Psoas muscle (tissue), 7 donors: ENCODE measurements at regions not wholly inside any gene's neighbourhood (a gene's known extent, or its start where the extent isn't known, plus 50 kb on each side); places are given as distances from the start of the nearest gene placed in this dataset.

Experiments used
- ATAC-seq, 4 donors: fragments of 200-7000 bp; cut with Tn5 transposase; one replicate each; pipeline ENCODE4 v1.9.1; 2020; ENCODE audit warnings: moderate library complexity in 3 of 4, mild to moderate bottlenecking in 2 of 4
- DNase-seq, 2 donors: peaks; one replicate each; pipeline ENCODE4 v3.0.0-alpha.2; 2020
- H3K27ac ChIP-seq: fragments of 200-600 bp; one replicate; pipeline ENCODE4 v1.8.0; 2022
- H3K27me3 ChIP-seq, 3 donors: fragments of 200-600 bp in 1 of 3; one replicate each; pipeline versions ENCODE4 v1.6.1 to v1.8.0; 2013 to 2022; ENCODE audit warnings: low read length in 2 of 3, mild to moderate bottlenecking in 2 of 3, moderate library complexity in 1 of 3; ENCODE audit not compliant: insufficient read depth in 3 of 3
- H3K36me3 ChIP-seq, 2 donors: fragments of 200-600 bp in 1 of 2; one replicate each; pipeline versions ENCODE4 v1.6.1 to v1.8.0; 2013 to 2022; ENCODE audit warnings: low read depth in 1 of 2, mild to moderate bottlenecking in 1 of 2, moderate library complexity in 1 of 2; ENCODE audit not compliant: insufficient read depth in 1 of 2
- H3K4me1 ChIP-seq: fragments of 200-600 bp; one replicate; pipeline ENCODE4 v1.8.0; 2022
- H3K4me3 ChIP-seq: fragments of 200-600 bp; one replicate; pipeline ENCODE4 v1.8.0; 2022; ENCODE audit warnings: mild to moderate bottlenecking
- H3K9me3 ChIP-seq: fragments of 200-600 bp; one replicate; pipeline ENCODE4 v1.8.0; 2022
- CTCF ChIP-seq: fragments of 200-600 bp; IDR thresholded peaks from one replicate; pipeline ENCODE4 v1.8.0; 2022; ENCODE audit warnings: antibody characterized with exemption
- WGBS, 3 donors: extraction: QIAGEN DNeasy Blood & Tissue Kit; methylation state at CpG; one replicate each; pipeline versions ENCODE4 v1.1.6 to v1.1.7; 2013; 5-methylcytosine and 5-hydroxymethylcytosine counted together
- intact Hi-C, 2 donors: fragments of 100-400 bp; cut with DNase I; formaldehyde crosslinking; loops; one replicate each; pipeline versions ENCODE4 v1.11.0 to v1.14.2; 2022
- donor health status: healthy with polysubstance abuse.
- donor health status: DM: no; HTN: no; CAD: no; lungs with moderate emphysema.
- donor health status: Bipolar disorder and iron deficiency.
- donor health status: healthy.
- donor health status: DM: yes; HTN: yes; CAD: no.
- donor health status: DM: no; HTN: no; CAD: no.
- donor health status: DM: yes; HTN: yes; CAD: no.

- TF ChIP-seq CTCF, result no peak
- Histone ChIP-seq H3K4me3 (no peak overlapping the region), H3K4me1 (no peaks in the 10 kb centered on the region), H3K27me3 (peaks cover 0 to 4% (median 0%) of the 10 kb centered on the region in 3 donors), H3K9me3 (no peaks in the 10 kb centered on the region), H3K36me3 (no peaks in the 10 kb centered on the region), H3K27ac (no peak overlapping the region)
- WGBS, 3 donors, result 97 to 98% (median 97%) methylated on average over 8 of the region's 8 CpGs
- no peak for ATAC-seq
- intact Hi-C loops, result no loop called here
- no peak for DNase-seq
These were observed 352.0 kb downstream of the RNF144A start for GRCh38 chr2:7269106-7269643.

GRCh38 chr2:7270011-7270431 is 352.8 kb downstream of the RNF144A start:
- DNase-seq (no peak), ATAC-seq (no peak)
- no peak for TF ChIP-seq CTCF
- Histone ChIP-seq H3K36me3 (no peaks in the 10 kb centered on the region), H3K27me3 (peaks cover 0 to 4% (median 0%) of the 10 kb centered on the region in 3 donors), H3K9me3 (no peaks in the 10 kb centered on the region), H3K4me3 (no peak overlapping the region), H3K27ac (no peak overlapping the region), H3K4me1 (no peaks in the 10 kb centered on the region)
- 33 to 40% (median 34%) methylated on average over 7 of the region's 7 CpGs for WGBS, 3 donors
- intact Hi-C loops, result no loop called here

GRCh38 chr2:7272210-7272609 is 355.0 kb downstream of the RNF144A start:
- H3K4me3 ChIP-seq, result no peak overlapping the region
- WGBS, 3 donors, result 40 to 52% (median 46%) methylated on average over 3 of the region's 3 CpGs
- H3K36me3 ChIP-seq, result no peaks in the 10 kb centered on the region
- peaks cover 0 to 4% (median 0%) of the 10 kb centered on the region in 3 donors for H3K27me3 ChIP-seq
- H3K4me1 ChIP-seq, result no peaks in the 10 kb centered on the region
- no peak for TF ChIP-seq CTCF
- intact Hi-C loops, result no loop called here
- DNase-seq (no peak), ATAC-seq (no peak)
- H3K9me3 ChIP-seq, result no peaks in the 10 kb centered on the region
- H3K27ac ChIP-seq, result no peak overlapping the region

- ATAC-seq (no peak), DNase-seq (no peak)
- Histone ChIP-seq H3K4me3 (no peak overlapping the region), H3K4me1 (no peaks in the 10 kb centered on the region), H3K9me3 (no peaks in the 10 kb centered on the region), H3K36me3 (no peaks in the 10 kb centered on the region), H3K27me3 (no peaks in the 10 kb centered on the region), H3K27ac (no peak overlapping the region)
- no peak for TF ChIP-seq CTCF
- intact Hi-C loops, result no loop called here
These were observed 361.8 kb downstream of the RNF144A start for GRCh38 chr2:7278984-7279383.

DNA sequence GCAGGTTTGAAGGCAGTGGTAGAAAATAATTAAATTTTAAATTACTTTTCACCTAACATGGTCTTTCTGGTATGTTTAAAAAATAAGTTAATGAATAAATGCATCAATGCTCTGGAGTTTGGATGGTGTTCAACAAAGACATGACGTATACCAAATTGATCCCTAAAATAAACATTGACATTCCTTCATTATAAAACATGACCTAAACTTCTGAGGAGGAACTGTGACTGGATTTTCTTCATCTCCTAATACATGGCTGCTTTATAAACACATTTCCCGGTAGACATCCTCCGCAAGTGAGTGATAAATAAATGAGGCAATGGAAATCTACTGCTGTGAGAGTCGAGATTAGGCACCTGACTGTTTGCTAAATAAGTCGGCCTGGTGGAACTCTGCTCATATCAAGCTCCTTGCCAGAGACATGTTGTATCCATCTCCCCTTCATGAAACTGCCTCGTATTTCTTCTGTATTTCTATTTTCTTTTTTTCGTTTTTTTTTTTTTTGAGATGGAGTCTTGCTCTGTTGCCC is 362.3 kb downstream of the RNF144A start:
- Histone ChIP-seq H3K4me1 (no peaks in the 10 kb centered on the region), H3K27me3 (no peaks in the 10 kb centered on the region), H3K36me3 (no peaks in the 10 kb centered on the region), H3K27ac (no peak overlapping the region), H3K9me3 (no peaks in the 10 kb centered on the region), H3K4me3 (no peak overlapping the region)
- TF ChIP-seq CTCF, result no peak
- 85 to 89% (median 86%) methylated on average over 7 of the region's 7 CpGs for WGBS, 3 donors
- DNase-seq, result no peak
- intact Hi-C loops, result no loop called here
- ATAC-seq, result no peak
